GM20000 (cell line): ENCODE measurements at regions not wholly inside any gene's neighbourhood (a gene's known extent, or its start where the extent isn't known, plus 50 kb on each side); places are given as distances from the start of the nearest gene placed in this dataset.
"Not testable (repeated sequence)": the region's sequence is repeated elsewhere in the genome, so short reads cannot be mapped to it uniquely, and the experiment has no call there.

ENCODE experiments used
- DNase-seq: peaks from one replicate; pipeline ENCODE4 v3.0.0; 2012; ENCODE audit warnings: low spot score
- CTCF ChIP-seq: IDR thresholded peaks from 2 replicates; pipeline ENCODE4 v1.5.1; 2012; ENCODE audit warnings: mild to moderate bottlenecking, control low read depth; ENCODE audit errors: extremely low read depth, missing control alignments

GRCh38 chr1:105442901-105443300, 1613.6 kb upstream of the PRMT6 start:
- TF ChIP-seq CTCF: no peak
- DNase-seq: no peak

GRCh38 chr1:105459759-105460158, 1596.7 kb upstream of the PRMT6 start:
- no peak for DNase-seq
- TF ChIP-seq CTCF: no peak

DNA sequence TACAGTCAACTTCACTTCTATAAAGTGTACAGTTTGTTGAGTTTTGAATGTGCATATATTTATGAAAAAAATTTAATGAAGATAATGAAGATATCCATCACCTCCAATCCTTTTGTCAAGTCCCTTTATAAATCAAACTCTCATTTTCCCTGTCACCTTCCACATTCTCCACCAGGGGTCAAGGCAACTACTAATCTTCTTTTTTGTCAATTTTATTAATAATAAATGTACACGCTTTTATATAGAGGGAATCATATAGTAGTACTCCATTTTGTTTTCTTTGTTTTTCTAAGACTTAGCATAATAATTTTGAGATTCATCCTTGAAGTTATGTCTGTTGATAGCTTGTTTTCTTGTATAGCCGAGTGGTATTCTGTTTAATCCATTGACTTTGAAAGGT, 1594.2 kb upstream of the PRMT6 start:
- no peak for DNase-seq
- no peak for TF ChIP-seq CTCF

- no peak for TF ChIP-seq CTCF
- DNase-seq: no peak
Observed at GRCh38 chr1:105467549-105467948, 1588.9 kb upstream of the PRMT6 start.

- DNase-seq: not testable (repeated sequence)
Observed at GRCh38 chr1:105470541-105470940, 1585.9 kb upstream of the PRMT6 start.

GRCh38 chr1:105483436-105483835, 1573.0 kb upstream of the PRMT6 start:
- no peak for TF ChIP-seq CTCF
- DNase-seq: no peak

DNA sequence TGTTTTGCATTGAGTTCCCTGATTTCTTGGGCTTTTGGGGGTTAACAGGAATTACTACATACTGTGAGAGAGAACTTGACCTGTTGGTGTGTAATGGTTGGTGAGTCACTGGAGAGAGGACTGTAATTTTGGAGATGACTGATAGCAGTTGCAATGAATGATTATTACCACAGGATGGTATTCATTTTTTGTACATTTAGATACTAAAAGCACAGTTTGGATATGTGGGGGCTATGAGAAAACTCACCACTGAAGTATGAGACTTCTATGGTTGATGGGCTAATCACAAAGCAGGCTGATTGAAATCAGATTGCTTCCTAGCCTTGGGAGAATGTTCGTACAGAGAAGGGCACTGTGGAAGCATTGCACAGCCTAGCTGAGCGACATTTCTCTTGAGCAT, 1571.3 kb upstream of the PRMT6 start:
- TF ChIP-seq CTCF: no peak
- DNase-seq: no peak

- TF ChIP-seq CTCF: no peak
- no peak for DNase-seq
Observed at GRCh38 chr1:105492921-105493320, 1563.6 kb upstream of the PRMT6 start.
